Heart right ventricle (tissue), 16 donors: ENCODE measurements at regions not wholly inside any gene's neighbourhood (a gene's known extent, or its start where the extent isn't known, plus 50 kb on each side); places are given as distances from the start of the nearest gene placed in this dataset.
"Not testable (repeated sequence)": the region's sequence is repeated elsewhere in the genome, so short reads cannot be mapped to it uniquely, and the experiment has no call there.

Experiments used
- ATAC-seq, 8 donors: fragments of 200-7000 bp; cut with Tn5 transposase; one replicate each; pipeline ENCODE4 v1.9.1; 2020; ENCODE audit warnings: mild to moderate bottlenecking in 8 of 8, moderate library complexity in 8 of 8, moderate number of reproducible peaks in 1 of 8
- DNase-seq, 2 donors: peaks; one replicate each; pipeline ENCODE4 v3.0.0-alpha.2; 2020
- H3K27ac ChIP-seq, 10 donors: fragments of 200-600 bp; sonication (generic) in 2 of 10; one replicate each; pipeline versions ENCODE4 v1.5.0 to v1.8.0; 2020 to 2022; ENCODE audit warnings: mild to moderate bottlenecking in 3 of 10
- H3K27me3 ChIP-seq, 7 donors: fragments of 200-600 bp; one replicate each; pipeline ENCODE4 v1.8.0; 2021 to 2022; ENCODE audit warnings: mild to moderate bottlenecking in 2 of 7
- H3K36me3 ChIP-seq, 9 donors: fragments of 200-600 bp; sonication (generic) in 1 of 9; one replicate each; pipeline versions ENCODE4 v1.5.0 to v1.8.0; 2020 to 2022; ENCODE audit warnings: mild to moderate bottlenecking in 2 of 9
- H3K4me1 ChIP-seq, 9 donors: fragments of 200-600 bp; sonication (generic) in 1 of 9; one replicate each; pipeline versions ENCODE4 v1.5.0 to v1.8.0; 2020 to 2022; ENCODE audit warnings: mild to moderate bottlenecking in 4 of 9
- H3K4me3 ChIP-seq, 10 donors: fragments of 200-600 bp; sonication (generic) in 2 of 10; one replicate each; pipeline versions ENCODE4 v1.5.0 to v1.8.0; 2020 to 2022; ENCODE audit warnings: mild to moderate bottlenecking in 7 of 10, moderate library complexity in 2 of 10
- H3K9me3 ChIP-seq, 11 donors: fragments of 200-600 bp in 10 of 11; sonication (generic) in 2 of 11; one replicate each; pipeline versions ENCODE4 v1.5.0 to v1.8.0; 2013 to 2022; ENCODE audit warnings: mild to moderate bottlenecking in 2 of 11, control low read depth in 1 of 11, moderate library complexity in 1 of 11
- WGBS, 2 donors: extraction: QIAGEN DNeasy Blood & Tissue Kit; methylation state at CpG; one replicate each; pipeline ENCODE4 v1.1.7; 2013; ENCODE audit warnings: inconsistent platforms in 1 of 2; 5-methylcytosine and 5-hydroxymethylcytosine counted together
- intact Hi-C, 10 donors: fragments of 100-400 bp; cut with DNase I; formaldehyde crosslinking; loops; one replicate each; pipeline versions ENCODE4 v1.11.1 to v1.14.2; 2022
- TF ChIP-seq, protein P1 (sequence below), 9 donors: fragments of 200-600 bp; sonication (generic) in 2 of 9; IDR thresholded peaks; one replicate each; pipeline versions ENCODE4 v1.5.0 to v1.8.0; 2021 to 2022; ENCODE audit warnings: antibody characterized with exemption in 9 of 9, mild to moderate bottlenecking in 5 of 9, moderate library complexity in 1 of 9
- donor health status: Arrhythmogenic right ventricular cardiomyopathy.
- donor health status: ischemic (EF 13 %, LVEDD 7.1; RV severe dilation, severe dysfunction).
- donor health status: healthy with polysubstance abuse.
- donor health status: DM: no; HTN: yes; CAD: no.
- donor health status: DM: no; HTN: no; CAD: no.
- donor health status: ischemic (EF 25% LVEDD 6.9; RV normal size, moderate dysfunction).
- donor health status: ischemic (EF 25% LVEDD 5.7; RV mildly dilated, moderate dysfunction).
- donor health status: healthy.
- donor health status: DM: yes; HTN: yes; CAD: no.
- donor health status: Ischemic cardiomyopathy.
- donor health status: ischemic (EF 35%, LVEDD 5.7; RV mildly dilated, moderate dysfunction).
- donor health status: nonischemic (EF 11% LVEDD 7.7; RV severe dilation, severe dysfunction).
- donor health status: DM: yes; HTN: yes; CAD: no.
- donor health status: PGD.
- donor health status: ischemic (EF 29% LVEDD 5.4; RV normal size, mild dysfunction).
- donor health status: nonischemic (EF 23%, LVEDD 6.1; RV moderate dilation, normal function).

DNA sequence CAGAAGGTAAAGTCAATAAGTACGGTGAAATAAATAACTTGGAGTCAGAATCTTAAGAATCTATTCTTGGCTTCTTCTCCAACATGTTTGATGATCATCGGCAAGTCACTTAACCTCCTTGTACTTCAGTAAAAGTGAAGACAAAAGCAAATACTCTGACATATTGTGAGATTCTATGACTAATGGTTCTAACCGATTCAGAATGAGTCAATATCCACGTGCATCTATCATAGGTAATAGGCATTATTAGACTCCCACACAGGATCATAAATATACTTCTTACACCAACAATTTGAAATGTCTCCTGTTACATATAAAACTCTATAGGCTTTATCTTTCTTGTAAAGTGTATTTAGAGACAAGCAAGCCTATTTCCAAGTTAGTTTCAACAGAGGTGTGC lies 144.4 kb upstream of the ATXN7L3B start:
- Histone ChIP-seq H3K27ac (no peak overlapping the region), H3K4me1 (no peaks in the 10 kb centered on the region), H3K36me3 (no peaks in the 10 kb centered on the region), H3K4me3 (no peak overlapping the region), H3K27me3 (no peaks in the 10 kb centered on the region), H3K9me3 (peaks cover 0 to 22% (median 0%) of the 10 kb centered on the region in 11 donors)
- ATAC-seq (no peak), DNase-seq (no peak)
- WGBS, 2 donors: 81 to 85% methylated on average over 4 of the region's 4 CpGs
- intact Hi-C loops: no loop called here
- TF ChIP-seq, protein P1, sequence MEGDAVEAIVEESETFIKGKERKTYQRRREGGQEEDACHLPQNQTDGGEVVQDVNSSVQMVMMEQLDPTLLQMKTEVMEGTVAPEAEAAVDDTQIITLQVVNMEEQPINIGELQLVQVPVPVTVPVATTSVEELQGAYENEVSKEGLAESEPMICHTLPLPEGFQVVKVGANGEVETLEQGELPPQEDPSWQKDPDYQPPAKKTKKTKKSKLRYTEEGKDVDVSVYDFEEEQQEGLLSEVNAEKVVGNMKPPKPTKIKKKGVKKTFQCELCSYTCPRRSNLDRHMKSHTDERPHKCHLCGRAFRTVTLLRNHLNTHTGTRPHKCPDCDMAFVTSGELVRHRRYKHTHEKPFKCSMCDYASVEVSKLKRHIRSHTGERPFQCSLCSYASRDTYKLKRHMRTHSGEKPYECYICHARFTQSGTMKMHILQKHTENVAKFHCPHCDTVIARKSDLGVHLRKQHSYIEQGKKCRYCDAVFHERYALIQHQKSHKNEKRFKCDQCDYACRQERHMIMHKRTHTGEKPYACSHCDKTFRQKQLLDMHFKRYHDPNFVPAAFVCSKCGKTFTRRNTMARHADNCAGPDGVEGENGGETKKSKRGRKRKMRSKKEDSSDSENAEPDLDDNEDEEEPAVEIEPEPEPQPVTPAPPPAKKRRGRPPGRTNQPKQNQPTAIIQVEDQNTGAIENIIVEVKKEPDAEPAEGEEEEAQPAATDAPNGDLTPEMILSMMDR (IDR thresholded peaks at IDR 0.05): no peak

- WGBS, 2 donors: 64 to 73% methylated on average over 1 of the region's 1 CpG
- Histone ChIP-seq H3K36me3 (no peaks in the 10 kb centered on the region), H3K9me3 (peaks cover 0 to 22% (median 0%) of the 10 kb centered on the region in 11 donors), H3K4me1 (no peaks in the 10 kb centered on the region), H3K27me3 (no peaks in the 10 kb centered on the region), H3K27ac (no peak overlapping the region), H3K4me3 (no peak overlapping the region)
- intact Hi-C loops: no loop called here
- TF ChIP-seq, protein P1 (IDR thresholded peaks at IDR 0.05): no peak
- no peak for ATAC-seq
- no peak for DNase-seq
These were observed 143.0 kb upstream of the ATXN7L3B start for GRCh38 chr12:74394647-74395046.

GRCh38 chr12:74401035-74401434 lies 136.6 kb upstream of the ATXN7L3B start:
- 91 to 94% methylated on average over 2 of the region's 2 CpGs for WGBS, 2 donors
- Histone ChIP-seq H3K4me1 (no peaks in the 10 kb centered on the region), H3K4me3 (no peak overlapping the region), H3K27ac (no peak overlapping the region), H3K36me3 (no peaks in the 10 kb centered on the region), H3K27me3 (no peaks in the 10 kb centered on the region), H3K9me3 (no peaks in the 10 kb centered on the region)
- TF ChIP-seq, protein P1 (IDR thresholded peaks at IDR 0.05): no peak
- intact Hi-C loops: no loop called here
- ATAC-seq (no peak), DNase-seq (no peak)

- 87 to 88% methylated on average over 3 of the region's 3 CpGs for WGBS, 2 donors
- TF ChIP-seq, protein P1 (IDR thresholded peaks at IDR 0.05): no peak
These were observed 135.7 kb upstream of the ATXN7L3B start for GRCh38 chr12:74401966-74402365.

DNA sequence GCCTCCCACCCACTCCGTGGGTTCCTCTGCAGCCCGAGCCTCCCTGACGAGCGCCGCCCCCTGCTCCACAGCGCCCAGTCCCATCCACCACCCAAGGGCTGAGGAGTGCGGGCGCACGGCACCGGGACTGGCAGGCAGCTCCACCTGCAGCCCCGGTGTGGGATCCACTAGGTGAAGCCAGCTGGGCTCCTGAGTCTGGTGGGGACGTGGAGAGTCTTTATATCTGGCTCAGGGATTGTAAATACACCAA lies 134.5 kb upstream of the ATXN7L3B start:
- H3K36me3 ChIP-seq, H3K27me3 ChIP-seq, H3K4me1 ChIP-seq, H3K27ac ChIP-seq, intact Hi-C loops, H3K4me3 ChIP-seq, DNase-seq, H3K9me3 ChIP-seq, ATAC-seq: not testable (repeated sequence)
- WGBS, 2 donors: 86 to 89% methylated on average over 12 of the region's 12 CpGs

More at GRCh38 chr12:74401966-74402365, 135.7 kb upstream of the ATXN7L3B start:
- Histone ChIP-seq H3K36me3 (no peaks in the 10 kb centered on the region), H3K4me1 (no peaks in the 10 kb centered on the region), H3K4me3 (no peak overlapping the region), H3K9me3 (no peaks in the 10 kb centered on the region), H3K27me3 (no peaks in the 10 kb centered on the region), H3K27ac (no peak overlapping the region)
- no peak for DNase-seq
- intact Hi-C loops: no loop called here
- no peak for ATAC-seq
